ENCODE measurements at regions not wholly inside any gene's neighbourhood (a gene's known extent, or its start where the extent isn't known, plus 50 kb on each side); places are given as distances from the start of the nearest gene placed in this dataset.

- Histone ChIP-seq H3K36me3 (ENCODE audit: control insufficient read depth in 1 of 2, insufficient read depth in 2 of 2, low read length in 2 of 2) (no peaks in the 10 kb centered on the region), H3K4me1 (ENCODE audit: control insufficient read depth in 1 of 2, insufficient read depth in 2 of 2, low read length in 2 of 2) (peaks cover 0 to 9% of the 10 kb centered on the region in 2 experiments; a peak in 1 of 4 replicates), H3K27ac (ENCODE audit: low read depth, low read length) (no peak overlapping the region), H3K4me3 (replicated peaks in 1 of 2; ENCODE audit: low read depth in 1 of 2, low read length in 2 of 2) (no peak overlapping the region), H3K9ac (ENCODE audit: low read length) (no peak overlapping the region), H3K4me2 (ENCODE audit: low read length) (no peak overlapping the region), H3K9me3 (ENCODE audit: control insufficient read depth in 1 of 2, insufficient read depth in 1 of 2, low read depth in 1 of 2, low read length in 2 of 2) (no peaks in the 10 kb centered on the region), H3K9me2 (ENCODE audit: insufficient read depth) (no peaks in the 10 kb centered on the region), H4K20me1 (ENCODE audit: insufficient read depth) (no peaks in the 10 kb centered on the region), H3K79me2 (ENCODE audit: insufficient read depth, low read length) (no peaks in the 10 kb centered on the region), H2AFZ (ENCODE audit: low read depth, low read length, poor library complexity, severe bottlenecking) (no peak overlapping the region), H3K27me3 (ENCODE audit: insufficient read depth, low read length) (no peaks in the 10 kb centered on the region)
- no peak for ATAC-seq
- no peak for DNase-seq (ENCODE audit: low read depth, low spot score)
- POLR2A ChIA-PET = no interaction called here
- RAD21 ChIA-PET (ENCODE audit: low non-redundant PET in 1 of 2, low total read pairs in 2 of 2, uncharacterized antibody in 2 of 2, unreplicated experiment in 2 of 2) = no interaction called here
- intact Hi-C loops (cut with micrococcal nuclease) = no loop called here
- TF ChIP-seq FOSL1 (IDR thresholded peaks at IDR 0.05; ENCODE audit: low read depth) (no peak), POLR2A (IDR thresholded peaks at IDR 0.05; ENCODE audit: borderline replicate concordance, extremely low read depth, insufficient read depth, insufficient read length) (no peak), CBX3 (IDR thresholded peaks at IDR 0.05; ENCODE audit: low read depth) (no peak), RAD21 (IDR thresholded peaks at IDR 0.05; ENCODE audit: low read depth) (no peak), ELF1 (IDR thresholded peaks at IDR 0.05; ENCODE audit: borderline replicate concordance, low read depth) (no peak), EZH2 (IDR thresholded peaks at IDR 0.05) (no peak), CEBPB (IDR thresholded peaks at IDR 0.05; ENCODE audit: low read depth) (no peak), TCF7L2 (IDR thresholded peaks at IDR 0.05; ENCODE audit: borderline replicate concordance, extremely low read depth, insufficient read depth, insufficient read length) (no peak), ZFX (IDR thresholded peaks at IDR 0.05) (no peak), ZBTB33 (IDR thresholded peaks at IDR 0.05; ENCODE audit: extremely low read depth, insufficient replicate concordance, low read length) (no peak), YY1 (IDR thresholded peaks at IDR 0.05; ENCODE audit: extremely low read depth, insufficient replicate concordance, low read depth, low read length) (no peak), EZH2phosphoT487 (IDR thresholded peaks at IDR 0.05; ENCODE audit: borderline replicate concordance) (no peak)
- TF ChIP-seq, protein P1, sequence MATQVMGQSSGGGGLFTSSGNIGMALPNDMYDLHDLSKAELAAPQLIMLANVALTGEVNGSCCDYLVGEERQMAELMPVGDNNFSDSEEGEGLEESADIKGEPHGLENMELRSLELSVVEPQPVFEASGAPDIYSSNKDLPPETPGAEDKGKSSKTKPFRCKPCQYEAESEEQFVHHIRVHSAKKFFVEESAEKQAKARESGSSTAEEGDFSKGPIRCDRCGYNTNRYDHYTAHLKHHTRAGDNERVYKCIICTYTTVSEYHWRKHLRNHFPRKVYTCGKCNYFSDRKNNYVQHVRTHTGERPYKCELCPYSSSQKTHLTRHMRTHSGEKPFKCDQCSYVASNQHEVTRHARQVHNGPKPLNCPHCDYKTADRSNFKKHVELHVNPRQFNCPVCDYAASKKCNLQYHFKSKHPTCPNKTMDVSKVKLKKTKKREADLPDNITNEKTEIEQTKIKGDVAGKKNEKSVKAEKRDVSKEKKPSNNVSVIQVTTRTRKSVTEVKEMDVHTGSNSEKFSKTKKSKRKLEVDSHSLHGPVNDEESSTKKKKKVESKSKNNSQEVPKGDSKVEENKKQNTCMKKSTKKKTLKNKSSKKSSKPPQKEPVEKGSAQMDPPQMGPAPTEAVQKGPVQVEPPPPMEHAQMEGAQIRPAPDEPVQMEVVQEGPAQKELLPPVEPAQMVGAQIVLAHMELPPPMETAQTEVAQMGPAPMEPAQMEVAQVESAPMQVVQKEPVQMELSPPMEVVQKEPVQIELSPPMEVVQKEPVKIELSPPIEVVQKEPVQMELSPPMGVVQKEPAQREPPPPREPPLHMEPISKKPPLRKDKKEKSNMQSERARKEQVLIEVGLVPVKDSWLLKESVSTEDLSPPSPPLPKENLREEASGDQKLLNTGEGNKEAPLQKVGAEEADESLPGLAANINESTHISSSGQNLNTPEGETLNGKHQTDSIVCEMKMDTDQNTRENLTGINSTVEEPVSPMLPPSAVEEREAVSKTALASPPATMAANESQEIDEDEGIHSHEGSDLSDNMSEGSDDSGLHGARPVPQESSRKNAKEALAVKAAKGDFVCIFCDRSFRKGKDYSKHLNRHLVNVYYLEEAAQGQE (IDR thresholded peaks at IDR 0.05; ENCODE audit: low read depth) = no peak
- CTCF ChIA-PET = no interaction called here
- no TSS peak for BruUV-seq (replicated peaks)
Measured at GRCh38 chr4:175326796-175327195, 408.6 kb downstream of the ADAM29 start.
